HG03378 (cell line): ENCODE measurements at regions not wholly inside any gene's neighbourhood (a gene's known extent, or its start where the extent isn't known, plus 50 kb on each side); places are given as distances from the start of the nearest gene placed in this dataset.
"Not testable (repeated sequence)": the region's sequence is repeated elsewhere in the genome, so short reads cannot be mapped to it uniquely, and the experiment has no call there.

Experiments
- ATAC-seq: cut with Tn5 transposase; IDR thresholded peaks from one replicate; pipeline ENCODE4 v1.9.1; 2021; ENCODE audit warnings: mild to moderate bottlenecking, moderate library complexity; ENCODE audit not compliant: unreplicated experiment

GRCh38 chr5:116778651-116779280, 204.1 kb upstream of the SEMA6A start:
- ATAC-seq = no peak

DNA sequence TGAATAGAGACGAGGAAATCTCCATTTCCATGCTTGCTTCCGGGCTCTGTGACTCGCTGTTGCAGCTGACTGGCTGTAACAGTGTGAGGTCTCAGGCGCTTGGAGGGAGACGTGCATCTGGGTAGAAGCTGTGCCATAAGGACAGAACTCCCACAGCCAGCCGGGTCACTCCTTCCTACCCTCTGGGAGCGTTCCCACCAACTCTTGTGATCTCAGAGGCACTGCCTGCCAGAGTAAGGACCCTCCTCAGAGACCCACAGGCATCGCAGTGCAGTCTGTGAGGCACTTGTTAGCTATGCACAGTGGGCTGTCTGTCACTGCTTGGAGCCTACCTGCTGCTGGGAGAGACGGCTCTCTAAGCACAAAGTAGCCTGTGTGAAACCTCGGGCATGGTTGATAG, 203.4 kb upstream of the SEMA6A start:
- ATAC-seq = peak; percentile 77

- ATAC-seq = no peak
These were observed 199.3 kb upstream of the SEMA6A start for GRCh38 chr5:116773926-116774325.

- ATAC-seq = no peak
These were observed 198.2 kb upstream of the SEMA6A start for GRCh38 chr5:116772806-116773205.

DNA sequence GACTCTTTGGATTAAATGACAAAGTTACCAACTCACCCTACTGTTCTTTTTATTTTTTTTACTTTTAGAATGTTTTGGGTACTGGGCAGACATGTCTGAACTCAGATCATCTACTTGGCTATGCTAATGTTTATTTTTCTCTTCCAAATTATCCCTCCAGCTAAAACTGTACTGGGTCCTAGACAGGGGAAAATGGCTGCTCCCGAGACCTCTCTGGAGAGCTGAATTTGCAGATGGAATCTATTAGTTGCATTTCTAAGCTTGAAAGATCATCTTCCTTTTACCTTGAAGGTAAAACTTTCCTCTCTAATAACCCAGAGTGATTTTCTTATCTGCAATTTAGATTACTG, 197.5 kb upstream of the SEMA6A start:
- ATAC-seq = no peak

DNA sequence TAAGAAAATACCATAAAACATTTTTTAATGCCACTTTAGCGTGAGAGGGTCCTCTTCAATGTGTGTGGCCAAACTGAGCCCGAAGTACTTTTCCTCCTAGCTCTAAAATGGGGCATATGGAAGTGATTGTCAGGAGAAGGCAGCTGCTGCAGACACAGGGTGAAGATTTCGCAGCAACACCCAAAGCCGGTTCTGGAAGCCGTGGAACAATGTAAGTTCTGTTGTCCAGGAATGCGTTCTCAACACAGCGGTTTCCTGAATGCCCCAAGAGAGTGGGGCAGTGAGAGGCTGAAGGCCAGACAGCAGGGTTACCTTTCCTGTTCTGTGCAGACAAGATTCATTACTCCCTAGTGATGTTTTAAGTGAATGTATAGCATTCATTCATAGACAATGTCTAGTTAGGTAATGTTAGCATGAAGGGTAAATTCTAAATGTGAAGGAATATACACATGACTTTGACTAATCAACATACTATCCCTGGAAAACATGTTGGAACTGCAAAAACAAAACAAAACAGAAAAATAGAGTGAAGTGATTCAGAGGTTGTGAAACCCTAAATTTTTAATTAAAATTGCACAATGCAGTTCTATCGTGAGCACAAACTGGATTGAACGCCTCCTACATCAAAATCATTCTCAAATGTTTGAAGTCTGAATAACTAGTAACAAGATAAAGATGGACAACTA, 197.0 kb upstream of the SEMA6A start:
- ATAC-seq = no peak

DNA sequence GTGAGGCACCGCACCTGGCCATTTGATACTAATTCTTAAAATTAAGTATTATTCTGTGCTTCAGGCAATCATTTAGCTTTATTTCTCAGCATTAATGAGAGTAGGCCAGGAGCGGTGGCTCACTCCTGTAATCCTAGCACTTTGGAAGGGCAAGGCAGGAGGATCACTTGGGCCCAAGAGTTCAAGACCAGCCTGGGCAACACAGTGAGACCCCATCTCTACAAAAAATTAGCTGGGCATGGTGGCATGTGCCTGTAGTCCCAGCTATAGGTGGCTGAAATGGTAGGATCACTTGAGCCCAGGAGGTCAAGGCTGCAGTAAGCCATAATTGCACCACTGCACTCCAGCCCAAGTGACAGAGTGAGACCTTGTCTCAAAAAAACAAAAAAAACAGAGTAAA, 195.3 kb upstream of the SEMA6A start:
- not testable (repeated sequence) for ATAC-seq

DNA sequence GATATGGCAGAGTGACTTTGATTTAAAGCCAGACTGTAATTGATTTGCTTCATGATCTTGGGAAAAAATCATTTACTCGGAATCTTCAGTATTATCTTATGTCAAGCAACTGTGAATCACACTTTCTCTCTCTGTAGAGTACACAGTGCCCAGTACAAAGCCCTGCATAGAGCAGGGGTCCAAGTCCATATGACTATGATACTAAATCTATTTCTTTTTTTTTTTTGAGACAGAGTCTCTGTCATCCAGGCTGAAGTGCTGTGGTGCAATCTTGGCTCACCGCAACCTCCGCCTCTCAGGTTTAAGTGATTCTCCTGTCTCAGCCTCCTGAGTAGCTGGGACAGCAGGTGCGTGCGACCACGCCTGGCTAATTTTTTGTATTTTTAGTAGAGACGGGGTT, 194.8 kb upstream of the SEMA6A start:
- ATAC-seq = no peak

DNA sequence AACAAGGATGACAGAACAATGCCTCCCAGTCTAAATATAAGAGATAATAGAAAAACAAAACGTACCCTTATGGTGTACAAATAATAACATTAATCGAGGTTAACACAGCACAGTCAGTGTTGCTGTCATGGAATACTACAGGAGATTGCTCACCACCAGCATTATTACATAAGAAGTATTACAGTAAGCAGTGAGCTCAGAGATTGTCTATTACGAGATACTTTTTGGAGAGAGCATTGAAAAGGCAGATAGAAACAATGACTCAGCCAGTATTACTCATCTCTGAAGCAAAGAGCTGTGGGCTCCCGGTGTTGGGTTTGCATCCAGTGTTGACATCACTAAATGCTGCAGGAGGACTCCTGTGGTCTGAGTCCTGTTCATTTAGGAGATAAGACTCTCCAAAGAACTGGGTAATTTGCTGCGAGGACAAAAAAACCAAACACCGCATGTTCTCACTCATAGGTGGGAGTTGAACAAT, 191.9 kb upstream of the SEMA6A start:
- ATAC-seq = peak; percentile 76

DNA sequence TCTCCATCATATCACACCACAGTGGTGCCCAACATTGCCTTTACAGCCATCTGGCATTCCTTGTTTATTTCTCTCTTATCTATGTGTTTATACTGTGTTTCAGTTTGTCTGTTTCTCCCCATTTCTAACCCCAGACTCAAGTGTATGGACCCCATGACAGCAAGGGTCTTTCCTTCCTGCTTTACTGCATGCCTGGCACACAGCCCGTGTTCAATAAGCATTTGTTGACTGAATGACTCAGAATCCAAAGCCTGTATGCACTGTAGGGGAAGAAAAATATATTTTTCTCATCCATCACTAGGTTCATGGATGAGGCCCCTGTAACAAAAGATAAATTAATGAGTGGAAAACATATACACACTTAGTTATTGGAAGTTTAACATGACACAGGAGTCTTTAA, 190.8 kb upstream of the SEMA6A start:
- no peak for ATAC-seq

GRCh38 chr5:116764941-116765340, 190.3 kb upstream of the SEMA6A start:
- ATAC-seq = no peak

DNA sequence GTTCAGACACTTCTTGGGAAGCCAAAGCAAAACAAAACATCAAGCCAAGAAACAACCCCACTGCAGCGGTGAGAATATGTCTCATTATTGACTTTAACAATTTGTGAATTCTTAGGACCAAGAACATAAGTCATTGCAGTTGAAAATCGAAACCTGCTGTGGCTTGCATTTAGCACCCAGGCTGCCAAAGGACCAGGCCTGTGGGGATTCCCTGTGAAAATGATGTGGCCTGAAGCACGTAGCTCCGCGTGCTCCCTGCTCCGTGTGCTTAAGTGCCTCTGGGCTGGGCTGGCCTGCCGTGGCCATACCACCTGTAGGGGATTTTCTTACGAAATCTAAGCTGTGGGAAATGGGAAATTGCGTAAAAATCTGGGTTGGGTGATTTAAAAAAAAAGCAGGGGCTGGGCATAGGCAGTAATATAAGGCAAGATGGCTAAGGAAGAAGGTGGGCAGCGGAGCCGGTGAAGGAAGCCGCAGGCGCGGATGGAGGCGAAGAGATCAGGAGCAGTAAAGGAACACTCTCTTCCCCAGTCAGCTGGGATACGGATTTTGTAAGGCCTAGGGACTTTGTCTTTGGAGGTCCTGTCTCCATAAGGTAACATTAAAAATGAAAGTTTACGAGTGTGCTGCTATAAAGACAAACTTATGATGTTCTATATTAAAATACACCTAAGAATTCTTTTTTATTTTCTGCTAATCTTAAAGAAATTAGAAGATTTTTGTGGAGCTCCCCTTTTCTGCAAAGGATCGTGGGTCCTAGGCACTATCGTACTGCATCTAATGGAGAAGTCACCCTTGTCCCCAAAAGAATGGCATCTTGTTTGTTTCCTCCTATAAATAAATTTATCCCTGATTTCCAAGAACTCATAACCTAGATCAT, 189.6 kb upstream of the SEMA6A start:
- peak; percentile 75 for ATAC-seq

- ATAC-seq = no peak
These were observed 185.4 kb upstream of the SEMA6A start for GRCh38 chr5:116759860-116760640.

GRCh38 chr5:116757326-116757725, 182.7 kb upstream of the SEMA6A start:
- ATAC-seq = no peak

DNA sequence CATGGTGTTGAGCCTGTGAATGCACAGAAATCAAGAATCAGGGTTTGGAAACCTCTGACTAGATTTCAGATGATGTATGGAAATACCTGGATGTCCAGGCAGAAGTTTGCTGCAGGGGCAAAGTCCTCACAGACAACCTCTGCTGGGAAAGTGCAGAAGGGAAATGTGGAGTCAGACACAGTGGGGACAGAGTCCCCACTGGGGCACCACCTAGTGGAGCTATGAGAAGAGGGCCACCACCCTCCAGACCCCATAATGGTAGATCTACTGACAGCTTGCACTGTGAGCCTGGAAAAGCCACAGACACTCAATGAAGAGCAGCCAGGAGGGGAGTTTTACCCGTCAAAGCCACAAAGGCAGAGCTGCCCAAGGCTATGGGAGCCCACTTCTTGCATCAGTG, 181.9 kb upstream of the SEMA6A start:
- ATAC-seq = no peak

- no peak for ATAC-seq
These were observed 179.9 kb upstream of the SEMA6A start for GRCh38 chr5:116754556-116754955.

DNA sequence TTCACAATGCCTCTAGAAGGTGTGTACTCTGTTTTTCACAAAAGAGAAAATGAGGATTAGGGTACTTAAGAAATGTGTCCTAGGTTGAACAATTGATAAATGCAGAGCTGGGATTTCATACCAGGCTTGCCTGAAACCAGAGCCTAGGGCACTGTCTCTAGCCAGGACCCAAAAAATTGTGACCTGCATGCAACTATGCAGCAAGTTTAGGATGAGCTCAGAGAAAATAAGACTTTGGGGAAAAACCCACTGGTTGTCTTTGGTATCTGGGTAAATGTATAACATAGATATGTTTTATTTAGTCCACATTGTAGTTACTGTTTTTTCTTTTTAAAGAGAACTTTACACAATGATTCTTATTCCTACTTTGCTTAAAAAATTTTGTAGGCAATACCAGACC, 177.1 kb upstream of the SEMA6A start:
- no peak for ATAC-seq

DNA sequence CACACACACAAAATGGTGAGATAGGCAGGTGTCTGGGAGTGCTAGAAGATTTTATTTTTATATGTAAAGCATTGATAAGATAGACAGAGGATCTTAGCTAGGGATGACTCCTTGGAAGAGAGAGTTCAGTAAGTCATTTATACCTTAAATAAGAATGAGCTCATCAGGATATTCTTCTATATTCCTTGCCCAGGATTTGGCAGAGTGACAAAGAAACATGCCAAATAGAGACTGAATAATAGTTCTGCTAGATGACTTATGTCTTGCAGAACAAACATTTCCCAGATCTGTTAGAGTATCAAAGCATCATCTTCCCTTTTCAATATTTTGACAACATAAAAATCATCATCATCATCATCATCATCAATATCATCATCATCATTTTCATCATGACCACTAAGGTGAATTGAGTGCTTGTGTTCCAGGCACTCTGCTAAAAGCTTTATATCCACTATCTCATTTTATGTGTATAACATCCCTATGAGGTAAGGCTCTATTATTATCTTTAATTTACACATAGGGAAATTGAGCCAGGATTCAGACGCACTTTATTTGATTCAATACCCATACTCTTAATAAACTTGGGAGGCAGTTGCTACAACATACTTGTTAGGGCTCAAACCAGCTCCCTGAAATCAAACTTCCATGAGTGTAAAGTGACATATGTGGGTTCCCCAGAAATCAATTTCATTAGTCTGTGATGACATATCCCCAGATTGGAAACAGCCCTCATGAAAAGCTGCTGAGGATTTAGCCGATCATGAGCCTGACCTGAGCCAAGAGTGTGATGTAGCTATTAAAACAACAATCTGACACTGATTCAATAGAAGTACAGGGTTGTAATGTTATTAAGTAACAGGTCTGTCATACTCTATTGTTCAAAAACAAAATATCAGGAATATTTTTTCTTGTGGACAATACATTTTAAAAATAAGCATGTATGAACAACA, 176.3 kb upstream of the SEMA6A start:
- no peak for ATAC-seq

GRCh38 chr5:116747881-116748280, 173.3 kb upstream of the SEMA6A start:
- ATAC-seq = no peak

DNA sequence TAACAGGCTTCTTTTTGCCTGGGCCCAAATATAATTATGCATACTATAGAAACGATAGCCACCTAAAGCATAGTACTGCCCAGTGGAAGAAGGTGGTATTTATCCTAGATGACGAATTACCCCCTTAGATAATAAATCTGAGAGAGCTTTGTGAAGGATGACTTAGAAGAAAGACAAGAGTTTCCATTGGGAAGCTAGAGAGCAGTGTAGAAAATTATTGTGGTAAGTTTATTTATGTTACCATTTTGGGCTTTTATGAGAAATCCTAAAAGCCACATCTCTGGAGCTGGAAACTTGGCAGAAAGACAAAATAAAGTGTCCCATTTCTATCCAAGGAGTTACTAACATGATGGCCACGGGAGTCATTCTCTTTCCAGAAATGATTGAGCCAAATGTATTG, 172.0 kb upstream of the SEMA6A start:
- no peak for ATAC-seq
